DND-41 (cell line): ENCODE measurements at regions not wholly inside any gene's neighbourhood (a gene's known extent, or its start where the extent isn't known, plus 50 kb on each side); places are given as distances from the start of the nearest gene placed in this dataset.

Experiments
- EZH2 ChIP-seq: IDR thresholded peaks from 3 replicates; pipeline ENCODE4 v1.6.1; 2012; ENCODE audit warnings: borderline replicate concordance, low read depth, mild to moderate bottlenecking, moderate library complexity, low read length, inconsistent platforms; ENCODE audit not compliant: severe bottlenecking
- TF ChIP-seq, protein P1 (sequence below): IDR thresholded peaks from 2 replicates; pipeline ENCODE4 v1.5.1; 2012; ENCODE audit warnings: borderline replicate concordance, low read length, moderate library complexity, mild to moderate bottlenecking; ENCODE audit not compliant: poor library complexity, severe bottlenecking; ENCODE audit errors: extremely low read depth

DNA sequence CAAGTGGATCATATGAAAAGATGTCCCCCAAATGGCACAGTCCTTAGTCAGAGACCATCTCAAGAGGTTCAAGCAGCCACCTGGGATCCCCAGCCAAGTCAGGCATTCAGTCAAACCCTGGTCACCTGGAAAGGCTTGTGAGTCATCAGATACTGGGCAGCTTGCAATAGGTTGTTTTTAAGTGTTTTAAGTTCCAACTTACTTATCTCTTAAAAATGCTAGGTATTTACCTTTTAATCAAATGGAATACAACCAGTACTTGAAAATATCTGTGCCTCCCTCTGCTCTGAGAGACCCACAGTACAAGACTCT, 262.2 kb downstream of the WDR11 start:
- TF ChIP-seq, protein P1, sequence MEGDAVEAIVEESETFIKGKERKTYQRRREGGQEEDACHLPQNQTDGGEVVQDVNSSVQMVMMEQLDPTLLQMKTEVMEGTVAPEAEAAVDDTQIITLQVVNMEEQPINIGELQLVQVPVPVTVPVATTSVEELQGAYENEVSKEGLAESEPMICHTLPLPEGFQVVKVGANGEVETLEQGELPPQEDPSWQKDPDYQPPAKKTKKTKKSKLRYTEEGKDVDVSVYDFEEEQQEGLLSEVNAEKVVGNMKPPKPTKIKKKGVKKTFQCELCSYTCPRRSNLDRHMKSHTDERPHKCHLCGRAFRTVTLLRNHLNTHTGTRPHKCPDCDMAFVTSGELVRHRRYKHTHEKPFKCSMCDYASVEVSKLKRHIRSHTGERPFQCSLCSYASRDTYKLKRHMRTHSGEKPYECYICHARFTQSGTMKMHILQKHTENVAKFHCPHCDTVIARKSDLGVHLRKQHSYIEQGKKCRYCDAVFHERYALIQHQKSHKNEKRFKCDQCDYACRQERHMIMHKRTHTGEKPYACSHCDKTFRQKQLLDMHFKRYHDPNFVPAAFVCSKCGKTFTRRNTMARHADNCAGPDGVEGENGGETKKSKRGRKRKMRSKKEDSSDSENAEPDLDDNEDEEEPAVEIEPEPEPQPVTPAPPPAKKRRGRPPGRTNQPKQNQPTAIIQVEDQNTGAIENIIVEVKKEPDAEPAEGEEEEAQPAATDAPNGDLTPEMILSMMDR, result no peak
- TF ChIP-seq EZH2, result no peak
